Stimulated activated effector memory CD8-positive, alpha-beta T cell treated with anti-CD3 and anti-CD28 coated beads, Interleukin-12 subunit alpha, Interleukin-12 subunit beta, amount 100 ng/mL, for 72 hours (primary cell): ENCODE measurements at regions not wholly inside any gene's neighbourhood (a gene's known extent, or its start where the extent isn't known, plus 50 kb on each side); places are given as distances from the start of the nearest gene placed in this dataset.

Source experiments
- ATAC-seq: fragments of 150-1000 bp; cut with Tn5 transposase; 2 replicates; pipeline ENCODE4 v1.10.0; 2021
- DNase-seq, 2 donors: peaks; one replicate each; pipeline ENCODE4 v3.0.0; 2021 to 2022; ENCODE audit warnings: low spot score in 2 of 2
- H3K27ac Mint-ChIP-seq: one replicate; pipeline ENCODE4 v1.8.0; 2022; ENCODE audit warnings: mild to moderate bottlenecking, mixed read lengths
- H3K36me3 Mint-ChIP-seq: one replicate; pipeline ENCODE4 v1.8.0; 2022; ENCODE audit warnings: mild to moderate bottlenecking, mixed read lengths
- H3K4me1 Mint-ChIP-seq: one replicate; pipeline ENCODE4 v1.8.0; 2022; ENCODE audit warnings: mixed read lengths
- H3K4me3 Mint-ChIP-seq: one replicate; pipeline ENCODE4 v1.8.0; 2022; ENCODE audit warnings: mild to moderate bottlenecking, mixed read lengths
- H3K9me3 Mint-ChIP-seq: one replicate; pipeline ENCODE4 v1.8.0; 2022; ENCODE audit warnings: mixed read lengths

GRCh38 chr12:4174417-4174816 is 99.1 kb upstream of the CCND2 start:
- H3K4me1 Mint-ChIP-seq: peaks cover 39% of the 10 kb centered on the region
- H3K36me3 Mint-ChIP-seq: no peaks in the 10 kb centered on the region
- H3K27ac Mint-ChIP-seq: no peak overlapping the region
- no peaks in the 10 kb centered on the region for H3K9me3 Mint-ChIP-seq
- no peak overlapping the region for H3K4me3 Mint-ChIP-seq
- no peak for ATAC-seq
- DNase-seq: no peak

GRCh38 chr12:4172999-4173398 is 100.6 kb upstream of the CCND2 start:
- H3K9me3 Mint-ChIP-seq: no peaks in the 10 kb centered on the region
- DNase-seq: no peak
- peaks cover 39% of the 10 kb centered on the region for H3K4me1 Mint-ChIP-seq
- ATAC-seq: no peak
- H3K36me3 Mint-ChIP-seq: no peaks in the 10 kb centered on the region
- no peak overlapping the region for H3K4me3 Mint-ChIP-seq
- no peak overlapping the region for H3K27ac Mint-ChIP-seq

- H3K9me3 Mint-ChIP-seq: no peaks in the 10 kb centered on the region
- DNase-seq: no peak
- H3K27ac Mint-ChIP-seq: no peak overlapping the region
- H3K4me3 Mint-ChIP-seq: no peak overlapping the region
- H3K4me1 Mint-ChIP-seq: peaks cover 34% of the 10 kb centered on the region
- H3K36me3 Mint-ChIP-seq: no peaks in the 10 kb centered on the region
- no peak for ATAC-seq
Measured at GRCh38 chr12:4171742-4172141, 101.8 kb upstream of the CCND2 start.

GRCh38 chr12:4169959-4170358 is 103.6 kb upstream of the CCND2 start:
- Mint-ChIP-seq H3K9me3 (no peaks in the 10 kb centered on the region), H3K4me1 (peaks cover 46% of the 10 kb centered on the region), H3K27ac (peak overlapping the region; percentile 0), H3K36me3 (no peaks in the 10 kb centered on the region), H3K4me3 (peak overlapping the region; percentile 9)
- DNase-seq (no peak), ATAC-seq (peak; percentile 94)

DNA sequence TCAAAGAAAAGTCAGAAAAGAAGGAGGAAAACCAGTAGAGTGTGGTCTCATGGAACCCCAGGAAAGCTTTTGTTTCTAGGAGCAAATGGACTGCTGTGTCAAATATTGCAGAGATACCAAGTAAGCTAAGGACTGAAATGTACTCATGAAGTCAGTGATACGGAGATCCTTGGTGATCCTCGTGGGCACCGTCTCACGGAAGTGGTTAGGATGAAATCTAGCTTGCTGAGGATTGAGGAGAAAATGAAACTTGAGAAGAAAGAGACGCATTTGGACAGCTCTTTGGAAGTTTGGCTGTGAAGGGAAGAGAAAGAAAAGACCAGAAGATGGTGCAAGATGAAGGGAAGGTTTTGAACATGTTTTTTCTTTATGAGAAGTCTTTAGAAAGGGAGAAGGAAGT is 104.0 kb upstream of the CCND2 start:
- no peaks in the 10 kb centered on the region for H3K36me3 Mint-ChIP-seq
- H3K4me1 Mint-ChIP-seq: peaks cover 51% of the 10 kb centered on the region
- no peak for ATAC-seq
- peak overlapping the region; percentile 9 for H3K4me3 Mint-ChIP-seq
- DNase-seq: no peak
- peak overlapping the region; percentile 0 for H3K27ac Mint-ChIP-seq
- no peaks in the 10 kb centered on the region for H3K9me3 Mint-ChIP-seq

- H3K4me3 Mint-ChIP-seq: no peak overlapping the region
- no peaks in the 10 kb centered on the region for H3K36me3 Mint-ChIP-seq
- DNase-seq (no peak), ATAC-seq (no peak)
- no peaks in the 10 kb centered on the region for H3K9me3 Mint-ChIP-seq
- H3K4me1 Mint-ChIP-seq: peaks cover 56% of the 10 kb centered on the region
- H3K27ac Mint-ChIP-seq: peak overlapping the region; percentile 3
Measured at GRCh38 chr12:4168036-4168435, 105.5 kb upstream of the CCND2 start.

GRCh38 chr12:4164559-4165558 is 108.7 kb upstream of the CCND2 start:
- Mint-ChIP-seq H3K36me3 (no peaks in the 10 kb centered on the region), H3K4me1 (peaks cover 59% of the 10 kb centered on the region), H3K4me3 (peak overlapping the region; percentile 82), H3K9me3 (no peaks in the 10 kb centered on the region), H3K27ac (peak overlapping the region; percentile 97)
- DNase-seq (peak; percentile 49 to 84), ATAC-seq (peak; percentile 88)

- DNase-seq (no peak), ATAC-seq (no peak)
- Mint-ChIP-seq H3K27ac (peak overlapping the region; percentile 97), H3K36me3 (no peaks in the 10 kb centered on the region), H3K4me1 (peaks cover 58% of the 10 kb centered on the region), H3K4me3 (peak overlapping the region; percentile 82), H3K9me3 (no peaks in the 10 kb centered on the region)
Measured at GRCh38 chr12:4164188-4164558, 109.4 kb upstream of the CCND2 start.

DNA sequence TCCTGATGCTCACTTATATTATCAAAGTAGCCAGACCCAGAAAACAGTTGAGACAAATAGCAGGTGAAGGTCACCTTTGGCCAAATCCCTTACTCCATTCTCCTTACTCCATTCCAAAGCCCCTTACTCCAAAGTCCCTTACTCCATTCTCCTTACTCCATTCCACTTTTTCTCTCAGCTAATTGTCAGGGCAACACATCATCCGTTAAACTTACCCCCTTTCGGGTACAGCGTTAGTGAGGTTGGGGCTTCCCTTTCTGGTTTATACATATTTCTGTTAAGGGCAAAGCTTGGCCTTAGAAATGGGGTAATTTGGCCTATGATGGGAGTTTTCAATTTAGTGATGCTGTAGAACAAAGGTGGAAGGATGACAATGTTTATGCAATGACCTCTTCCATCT is 111.8 kb upstream of the CCND2 start:
- no peak overlapping the region for H3K27ac Mint-ChIP-seq
- ATAC-seq (no peak), DNase-seq (no peak)
- no peak overlapping the region for H3K4me3 Mint-ChIP-seq
- H3K4me1 Mint-ChIP-seq: peaks cover 61% of the 10 kb centered on the region
- H3K36me3 Mint-ChIP-seq: no peaks in the 10 kb centered on the region
- H3K9me3 Mint-ChIP-seq: no peaks in the 10 kb centered on the region

DNA sequence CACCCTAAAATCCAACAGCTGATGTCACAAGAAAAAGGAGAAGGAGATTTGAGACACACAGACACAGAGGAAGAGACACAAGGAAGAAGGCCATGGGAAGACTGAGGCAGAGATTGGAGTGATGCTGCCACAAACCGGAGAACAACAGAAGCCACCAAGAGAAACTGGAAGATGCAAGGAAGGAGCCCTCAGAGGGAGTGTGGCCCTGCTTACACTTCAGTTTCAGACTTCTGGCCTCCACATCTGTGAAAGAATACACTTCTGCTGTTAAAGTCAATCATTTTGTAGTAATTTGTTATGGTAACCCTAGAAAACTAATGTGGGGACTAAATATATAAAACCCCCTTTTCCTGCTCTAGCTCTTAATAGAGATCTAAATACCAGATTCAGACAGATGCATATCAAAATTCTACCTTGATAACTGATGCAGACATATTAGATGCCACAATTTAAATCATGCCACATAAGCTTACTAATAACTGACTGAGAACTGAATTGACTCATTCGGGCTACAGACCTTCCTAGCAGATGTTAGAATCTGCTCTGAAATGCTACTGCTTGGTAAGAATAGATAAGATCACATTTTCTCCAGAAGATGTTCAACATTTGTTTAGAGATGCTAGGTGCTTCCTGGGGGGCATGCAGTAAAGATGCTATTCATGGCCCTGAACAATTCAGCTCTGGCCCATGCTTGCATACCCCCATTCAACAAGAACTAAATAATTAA is 113.1 kb upstream of the CCND2 start:
- DNase-seq: no peak
- Mint-ChIP-seq H3K4me1 (peaks cover 66% of the 10 kb centered on the region), H3K36me3 (no peaks in the 10 kb centered on the region), H3K27ac (peak overlapping the region; percentile 60), H3K9me3 (no peaks in the 10 kb centered on the region), H3K4me3 (peak overlapping the region; percentile 20)
- peak; percentile 88 for ATAC-seq

DNA sequence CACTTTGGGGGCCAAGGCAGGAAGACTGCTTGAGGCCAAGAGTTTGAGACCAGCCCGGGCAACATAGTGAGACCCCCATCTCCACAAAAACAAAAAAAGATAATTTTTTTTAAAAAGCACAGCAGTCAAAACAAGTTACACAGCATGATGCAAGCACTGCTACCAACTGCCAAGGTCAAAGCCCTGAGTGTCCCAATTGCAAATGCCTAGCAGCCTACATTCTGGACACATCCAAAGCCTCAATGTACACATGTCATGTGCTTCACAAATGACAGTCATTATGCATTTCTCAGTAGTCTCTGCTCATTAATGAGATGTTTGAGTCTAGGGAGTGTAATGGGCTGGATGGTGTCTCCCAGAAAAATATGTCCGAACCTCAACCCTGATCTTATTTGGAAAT is 113.7 kb upstream of the CCND2 start:
- H3K4me1 Mint-ChIP-seq: peaks cover 65% of the 10 kb centered on the region
- H3K9me3 Mint-ChIP-seq: no peaks in the 10 kb centered on the region
- DNase-seq: no peak
- no peak for ATAC-seq
- peak overlapping the region; percentile 60 for H3K27ac Mint-ChIP-seq
- no peaks in the 10 kb centered on the region for H3K36me3 Mint-ChIP-seq
- H3K4me3 Mint-ChIP-seq: peak overlapping the region; percentile 20

- DNase-seq (no peak), ATAC-seq (no peak)
- Mint-ChIP-seq H3K4me3 (peak overlapping the region; percentile 40), H3K9me3 (no peaks in the 10 kb centered on the region), H3K4me1 (peaks cover 72% of the 10 kb centered on the region), H3K36me3 (peaks cover 8% of the 10 kb centered on the region), H3K27ac (peak overlapping the region; percentile 91)
Measured at GRCh38 chr12:4158306-4158705, 115.3 kb upstream of the CCND2 start.

GRCh38 chr12:4157122-4157521 is 116.4 kb upstream of the CCND2 start:
- Mint-ChIP-seq H3K36me3 (peaks cover 10% of the 10 kb centered on the region), H3K27ac (no peak overlapping the region), H3K9me3 (no peaks in the 10 kb centered on the region), H3K4me3 (no peak overlapping the region), H3K4me1 (peaks cover 84% of the 10 kb centered on the region)
- DNase-seq (peak in 1 of 2 donors; percentile 35), ATAC-seq (no peak)

DNA sequence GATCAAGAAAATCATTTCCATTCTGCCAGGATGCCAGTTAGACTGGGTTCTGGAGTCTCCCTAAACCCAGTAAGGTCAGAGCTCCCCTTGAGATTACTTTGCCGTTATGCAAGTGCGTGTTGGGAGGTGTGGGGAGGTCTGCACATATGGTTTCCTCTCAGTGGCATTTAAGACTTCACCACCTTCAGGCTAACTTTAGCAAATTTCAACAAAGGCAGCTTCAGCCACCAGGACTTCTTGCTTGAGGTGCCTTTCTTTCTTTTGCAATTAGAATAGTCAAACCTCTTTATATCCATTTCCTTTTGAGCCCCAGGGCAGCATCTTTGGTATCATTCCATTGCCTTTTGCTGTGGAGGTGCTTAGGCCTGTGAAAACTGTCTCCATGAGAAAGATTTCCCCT is 117.2 kb upstream of the CCND2 start:
- Mint-ChIP-seq H3K36me3 (peaks cover 10% of the 10 kb centered on the region), H3K27ac (peak overlapping the region; percentile 91), H3K4me3 (no peak overlapping the region), H3K4me1 (peaks cover 85% of the 10 kb centered on the region), H3K9me3 (peaks cover 2% of the 10 kb centered on the region)
- DNase-seq (peak in 1 of 2 donors; percentile 51), ATAC-seq (no peak)

DNA sequence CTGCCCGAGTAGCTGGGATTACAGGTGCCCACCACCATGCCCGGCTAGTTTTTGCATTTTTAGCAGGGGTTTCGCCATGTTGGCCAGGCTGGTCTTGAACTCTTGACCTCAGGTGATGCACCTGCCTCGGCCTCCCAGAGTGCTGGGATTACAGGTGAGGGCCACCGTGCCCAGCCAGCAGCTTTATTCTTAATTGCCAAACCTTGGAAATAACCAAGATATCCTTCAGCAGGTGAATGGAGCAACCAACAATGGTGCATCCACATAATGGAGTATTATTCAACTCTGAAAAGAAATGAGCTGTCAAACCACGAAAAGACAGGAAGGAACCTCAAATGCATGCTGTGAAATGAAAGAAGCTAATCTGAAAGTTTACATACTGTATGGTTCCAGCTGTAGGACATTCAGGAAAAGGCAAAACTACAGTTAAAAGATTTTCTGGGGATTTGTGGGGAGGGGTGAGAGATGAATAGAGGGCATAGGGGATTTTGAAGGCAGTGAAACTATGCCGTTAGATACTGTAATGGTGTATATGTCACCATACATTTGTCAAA is 118.8 kb upstream of the CCND2 start:
- H3K27ac Mint-ChIP-seq: peak overlapping the region; percentile 91
- peaks cover 10% of the 10 kb centered on the region for H3K36me3 Mint-ChIP-seq
- ATAC-seq (peak; percentile 8), DNase-seq (peak in 1 of 2 donors; percentile 54)
- peaks cover 3% of the 10 kb centered on the region for H3K9me3 Mint-ChIP-seq
- H3K4me1 Mint-ChIP-seq: peaks cover 76% of the 10 kb centered on the region
- H3K4me3 Mint-ChIP-seq: peak overlapping the region; percentile 56
